ENCODE measurements at regions not wholly inside any gene's neighbourhood (a gene's known extent, or its start where the extent isn't known, plus 50 kb on each side); places are given as distances from the start of the nearest gene placed in this dataset.

DNA sequence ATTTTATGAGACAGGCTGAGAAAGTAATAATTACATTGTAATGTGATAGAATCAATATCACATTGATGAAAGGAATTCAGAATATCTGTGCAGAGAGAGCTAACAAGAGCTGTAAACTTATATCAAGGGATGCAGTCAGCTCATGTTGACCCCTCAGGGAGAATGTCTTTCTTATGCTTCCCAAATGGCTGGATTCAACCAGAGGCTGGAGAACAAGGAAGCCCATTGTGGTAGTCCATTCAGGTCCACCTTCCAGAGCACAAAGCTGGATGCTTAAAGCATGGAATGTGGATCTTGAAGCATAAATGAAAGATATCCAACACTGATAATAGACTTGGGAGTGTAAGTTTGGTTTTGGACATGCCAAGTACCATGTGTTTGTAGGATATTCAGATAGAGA, 220.0 kb downstream of the FIGN start:
- TF ChIP-seq, protein P1, sequence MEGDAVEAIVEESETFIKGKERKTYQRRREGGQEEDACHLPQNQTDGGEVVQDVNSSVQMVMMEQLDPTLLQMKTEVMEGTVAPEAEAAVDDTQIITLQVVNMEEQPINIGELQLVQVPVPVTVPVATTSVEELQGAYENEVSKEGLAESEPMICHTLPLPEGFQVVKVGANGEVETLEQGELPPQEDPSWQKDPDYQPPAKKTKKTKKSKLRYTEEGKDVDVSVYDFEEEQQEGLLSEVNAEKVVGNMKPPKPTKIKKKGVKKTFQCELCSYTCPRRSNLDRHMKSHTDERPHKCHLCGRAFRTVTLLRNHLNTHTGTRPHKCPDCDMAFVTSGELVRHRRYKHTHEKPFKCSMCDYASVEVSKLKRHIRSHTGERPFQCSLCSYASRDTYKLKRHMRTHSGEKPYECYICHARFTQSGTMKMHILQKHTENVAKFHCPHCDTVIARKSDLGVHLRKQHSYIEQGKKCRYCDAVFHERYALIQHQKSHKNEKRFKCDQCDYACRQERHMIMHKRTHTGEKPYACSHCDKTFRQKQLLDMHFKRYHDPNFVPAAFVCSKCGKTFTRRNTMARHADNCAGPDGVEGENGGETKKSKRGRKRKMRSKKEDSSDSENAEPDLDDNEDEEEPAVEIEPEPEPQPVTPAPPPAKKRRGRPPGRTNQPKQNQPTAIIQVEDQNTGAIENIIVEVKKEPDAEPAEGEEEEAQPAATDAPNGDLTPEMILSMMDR (IDR thresholded peaks at IDR 0.05) = no peak
- TF ChIP-seq POLR2A (IDR thresholded peaks at IDR 0.05) = no peak

All from body of pancreas (tissue), 4 donors.